IMR-90 (cell line): ENCODE measurements at regions not wholly inside any gene's neighbourhood (a gene's known extent, or its start where the extent isn't known, plus 50 kb on each side); places are given as distances from the start of the nearest gene placed in this dataset.

ENCODE experiments used
- ATAC-seq: fragments of 200-7000 bp; cut with Tn5 transposase; 2 replicates; pipeline ENCODE4 v1.9.1; 2020; ENCODE audit warnings: low read depth, mild to moderate bottlenecking, moderate library complexity
- BruUV-seq: library from RNA; stranded (reverse); fragments of 400-500 nt; replicated peaks from 2 replicates; lab custom pipeline; 2021; lab: Mats Ljungman, UMichigan
- CTCF ChIA-PET: fragments of 300-600 bp; formaldehyde crosslinking; extraction: SDS; loops from one replicate; lab custom pipeline; 2021; ENCODE audit warnings: antibody characterized with exemption; lab: Yijun Ruan, JAX
- POLR2A ChIA-PET: fragments of 300-600 bp; sonication (Branson Sonifier 250); formaldehyde crosslinking; loops from one replicate; lab custom pipeline; 2022; ENCODE audit warnings: antibody characterized with exemption; ENCODE audit not compliant: unreplicated experiment; lab: Charles Lee
- DNase-seq: peaks from one replicate; pipeline ENCODE4 v3.0.0; 2013
- H2AFZ ChIP-seq: replicated peaks from 2 replicates; pipeline ENCODE3; 2013; ENCODE audit warnings: low read length, mild to moderate bottlenecking; ENCODE audit not compliant: poor library complexity
- H2AK5ac ChIP-seq: 2 replicates; pipeline ENCODE4 v1.6.1; 2013; ENCODE audit warnings: low read depth, low read length, inconsistent platforms
- H2AK9ac ChIP-seq: replicated peaks from 2 replicates; pipeline ENCODE3; 2013; ENCODE audit warnings: mild to moderate bottlenecking, low read depth, low read length, moderate library complexity; ENCODE audit not compliant: poor library complexity
- H2BK120ac ChIP-seq: 2 replicates; pipeline ENCODE4 v1.6.1; 2013; ENCODE audit warnings: low read depth, low read length, inconsistent platforms
- H2BK15ac ChIP-seq: 3 replicates; pipeline ENCODE4 v1.6.1; 2013; ENCODE audit warnings: low read depth, low read length, inconsistent platforms
- H2BK20ac ChIP-seq: 2 replicates; pipeline ENCODE4 v1.6.1; 2013; ENCODE audit warnings: low read depth, mild to moderate bottlenecking, inconsistent platforms, low read length, moderate library complexity
- H2BK5ac ChIP-seq: 2 replicates; pipeline ENCODE4 v1.6.1; 2013; ENCODE audit warnings: mild to moderate bottlenecking, low read depth, low read length, inconsistent platforms; ENCODE audit not compliant: poor library complexity, severe bottlenecking
- H3K14ac ChIP-seq: replicated peaks from 2 replicates; pipeline ENCODE4 v1.6.1; 2013; ENCODE audit warnings: low read depth, low read length, inconsistent platforms
- H3K18ac ChIP-seq: 2 replicates; pipeline ENCODE4 v1.6.1; 2013; ENCODE audit warnings: low read depth, low read length, control low read depth
- H3K23ac ChIP-seq: 2 replicates; pipeline ENCODE4 v1.6.1; 2013; ENCODE audit warnings: low read depth, low read length, inconsistent platforms
- H3K27ac ChIP-seq: 2 replicates; pipeline ENCODE4 v1.5.1; 2013; ENCODE audit warnings: mild to moderate bottlenecking, control low read depth, low read length; ENCODE audit not compliant: insufficient read depth
- H3K27me3 ChIP-seq: 2 replicates; pipeline ENCODE4 v1.6.1; 2013; ENCODE audit warnings: low read length; ENCODE audit not compliant: control insufficient read depth, insufficient read depth
- H3K36me3 ChIP-seq: 2 replicates; pipeline ENCODE4 v1.6.1; 2013; ENCODE audit warnings: low read length, mixed read lengths; ENCODE audit not compliant: control insufficient read depth, insufficient read depth
- H3K4ac ChIP-seq: 2 replicates; pipeline ENCODE4 v1.6.1; 2013; ENCODE audit warnings: low read depth, low read length, inconsistent platforms
- H3K4me1 ChIP-seq: 2 replicates; pipeline ENCODE4 v1.6.1; 2013; ENCODE audit warnings: low read length, mixed read lengths; ENCODE audit not compliant: control insufficient read depth, insufficient read depth
- H3K4me2 ChIP-seq: 2 replicates; pipeline ENCODE4 v1.6.1; 2013; ENCODE audit warnings: low read depth, mild to moderate bottlenecking, control low read depth, low read length, moderate library complexity
- H3K4me3 ChIP-seq: 2 replicates; pipeline ENCODE4 v1.5.1; 2013; ENCODE audit warnings: low read depth, mild to moderate bottlenecking, control low read depth, low read length, moderate library complexity; ENCODE audit not compliant: insufficient read depth
- H3K56ac ChIP-seq: 2 replicates; pipeline ENCODE4 v1.6.1; 2013; ENCODE audit warnings: low read length, inconsistent platforms; ENCODE audit not compliant: insufficient read depth; ENCODE audit errors: extremely low read depth
- H3K79me1 ChIP-seq, 2 experiments: 2 replicates each; pipeline ENCODE4 v1.6.1; 2013; ENCODE audit warnings: low read length in 2 of 2, inconsistent platforms in 1 of 2, low read depth in 1 of 2
- H3K9ac ChIP-seq: 2 replicates; pipeline ENCODE4 v1.6.1; 2013; ENCODE audit warnings: low read depth, low read length, control low read depth
- H3K9me1 ChIP-seq: 2 replicates; pipeline ENCODE4 v1.6.1; 2013; ENCODE audit warnings: low read length, inconsistent platforms; ENCODE audit not compliant: insufficient read depth
- H3K9me3 ChIP-seq: 2 replicates; pipeline ENCODE4 v1.6.1; 2013; ENCODE audit warnings: low read length; ENCODE audit not compliant: control insufficient read depth, insufficient read depth
- H4K20me1 ChIP-seq: 2 replicates; pipeline ENCODE4 v1.6.1; 2013; ENCODE audit warnings: low read length, inconsistent platforms; ENCODE audit not compliant: insufficient read depth
- H4K5ac ChIP-seq: 2 replicates; pipeline ENCODE4 v1.6.1; 2013; ENCODE audit warnings: mild to moderate bottlenecking, low read depth, low read length, control low read depth
- H4K8ac ChIP-seq, 2 experiments: 2 replicates each; pipeline ENCODE4 v1.6.1; 2013; ENCODE audit warnings: low read depth in 2 of 2, low read length in 2 of 2, control low read depth in 1 of 2, inconsistent platforms in 1 of 2
- H4K91ac ChIP-seq: 2 replicates; pipeline ENCODE4 v1.6.1; 2013; ENCODE audit warnings: low read depth, low read length, inconsistent platforms; ENCODE audit not compliant: insufficient read depth
- RAD21 ChIP-seq: IDR thresholded peaks from 2 replicates; pipeline ENCODE4 v1.6.1; 2012; ENCODE audit warnings: low read length, improper control_type of control experiment
- RCOR1 ChIP-seq: IDR thresholded peaks from 2 replicates; pipeline ENCODE4 v1.6.1; 2012; ENCODE audit warnings: mild to moderate bottlenecking, low read length, improper control_type of control experiment; ENCODE audit not compliant: insufficient replicate concordance
- RFX5 ChIP-seq: IDR thresholded peaks from 2 replicates; pipeline ENCODE4 v1.8.0; 2012; ENCODE audit warnings: low read depth, mild to moderate bottlenecking, low read length, moderate library complexity
- dilution Hi-C: fragments of 300-500 bp; cut with HindIII; formaldehyde crosslinking; loops from one replicate; pipeline ENCODE4 v1.14.3; 2018; ENCODE audit warnings: low sequenced_read_pairs; ENCODE audit not compliant: unreplicated experiment
- in situ Hi-C: fragments of 300-500 bp; cut with MboI; formaldehyde crosslinking; loops from 3 replicates; pipeline ENCODE4 v1.14.3; 2019; ENCODE audit warnings: low sequenced_read_pairs, inconsistent platforms, mixed read lengths
- intact Hi-C: fragments of 100-400 bp; cut with micrococcal nuclease; formaldehyde crosslinking; loops from 2 replicates; pipeline ENCODE4 v1.10.0; 2022

DNA sequence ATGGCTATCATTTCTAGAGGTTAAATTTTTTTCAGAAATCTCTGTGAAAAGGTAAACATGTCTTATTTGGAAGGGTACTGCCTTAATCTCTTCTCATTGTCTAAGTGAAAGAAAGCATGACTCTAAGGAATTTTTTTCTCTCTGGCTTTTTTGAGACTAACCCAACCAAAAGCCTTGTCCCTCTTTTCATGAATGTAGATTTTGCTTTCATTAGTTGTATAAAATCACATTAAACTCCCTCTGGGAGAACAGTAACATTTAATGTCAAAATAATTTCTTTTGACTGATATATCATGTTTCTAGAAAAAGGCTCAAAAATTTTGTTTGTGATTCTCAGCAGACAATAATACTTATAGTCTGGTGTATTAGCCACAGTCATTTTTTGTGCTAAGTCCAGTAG lies 168.4 kb upstream of the SPOPL start:
- H3K23ac ChIP-seq = no peak overlapping the region
- intact Hi-C loops (loop anchor here (1.0 kb wide), 1 partner anchor 53 kb away; no protein-coding TSS in a partner anchor), in situ Hi-C loops (no loop called here), dilution Hi-C loops (no loop called here)
- no peak overlapping the region for H3K56ac ChIP-seq
- no TSS peak for BruUV-seq
- no peak overlapping the region for H2AK9ac ChIP-seq
- no peak overlapping the region for H2BK15ac ChIP-seq
- no peak overlapping the region for H4K8ac ChIP-seq
- TF ChIP-seq RCOR1 = no peak
- TF ChIP-seq RAD21 = no peak
- TF ChIP-seq RFX5 = no peak
- H2AK5ac ChIP-seq = no peak overlapping the region
- no peak overlapping the region for H3K9ac ChIP-seq
- H3K27ac ChIP-seq = no peak overlapping the region
- H3K9me3 ChIP-seq = no peaks in the 10 kb centered on the region
- no peak overlapping the region for H3K4me3 ChIP-seq
- no peak overlapping the region for H3K4ac ChIP-seq
- DNase-seq = no peak
- no peak overlapping the region for H2BK5ac ChIP-seq
- no peaks in the 10 kb centered on the region for H3K79me1 ChIP-seq
- no peak overlapping the region for H3K18ac ChIP-seq
- no peaks in the 10 kb centered on the region for H3K36me3 ChIP-seq
- H3K4me1 ChIP-seq = no peaks in the 10 kb centered on the region
- no peak overlapping the region for H2BK120ac ChIP-seq
- no peak overlapping the region for H3K4me2 ChIP-seq
- H3K14ac ChIP-seq = no peak overlapping the region
- ATAC-seq = no peak
- no peak overlapping the region for H4K91ac ChIP-seq
- ChIA-PET POLR2A (no interaction called here), CTCF (no interaction called here)
- H4K5ac ChIP-seq = no peak overlapping the region
- no peaks in the 10 kb centered on the region for H4K20me1 ChIP-seq
- H3K9me1 ChIP-seq = no peaks in the 10 kb centered on the region
- H3K27me3 ChIP-seq = no peaks in the 10 kb centered on the region
- H2BK20ac ChIP-seq = no peak overlapping the region
- H2AFZ ChIP-seq = no peak overlapping the region
